Liver (tissue), 8 donors: ENCODE measurements at regions not wholly inside any gene's neighbourhood (a gene's known extent, or its start where the extent isn't known, plus 50 kb on each side); places are given as distances from the start of the nearest gene placed in this dataset.

Experiments
- DNase-seq: peaks from one replicate; pipeline ENCODE4 v3.0.0-alpha.2; 2017; ENCODE audit warnings: low spot score
- H3K27ac ChIP-seq, 2 donors: one replicate each; pipeline ENCODE4 v1.7.0; 2013; ENCODE audit warnings: inconsistent platforms in 2 of 2, low read length in 2 of 2, control low read depth in 1 of 2, low read depth in 1 of 2, mild to moderate bottlenecking in 1 of 2
- H3K27me3 ChIP-seq, 4 donors: one replicate each; pipeline versions ENCODE4 v1.6.1 to v1.7.0; 2013; ENCODE audit warnings: low read length in 3 of 4, inconsistent platforms in 1 of 4, mild to moderate bottlenecking in 1 of 4, moderate library complexity in 1 of 4; ENCODE audit not compliant: control insufficient read depth in 4 of 4, insufficient read depth in 4 of 4
- H3K36me3 ChIP-seq, 4 donors: one replicate each; pipeline versions ENCODE4 v1.6.1 to v1.7.0; 2013; ENCODE audit warnings: low read length in 3 of 4, mild to moderate bottlenecking in 3 of 4, low read depth in 1 of 4, moderate library complexity in 1 of 4; ENCODE audit not compliant: control insufficient read depth in 4 of 4, insufficient read depth in 3 of 4
- H3K4me1 ChIP-seq, 4 donors: one replicate each; pipeline versions ENCODE4 v1.6.1 to v1.7.0; 2013; ENCODE audit warnings: low read length in 3 of 4, mild to moderate bottlenecking in 3 of 4, moderate library complexity in 1 of 4; ENCODE audit not compliant: control insufficient read depth in 4 of 4, insufficient read depth in 4 of 4
- H3K4me3 ChIP-seq, 3 donors: one replicate each; pipeline versions ENCODE4 v1.6.1 to v1.7.0; 2013; ENCODE audit warnings: low read length in 3 of 3, control low read depth in 1 of 3, low read depth in 1 of 3, mild to moderate bottlenecking in 1 of 3
- H3K9ac ChIP-seq, 2 donors: one replicate each; pipeline ENCODE4 v1.7.0; 2013; ENCODE audit warnings: low read length in 2 of 2, mild to moderate bottlenecking in 2 of 2, moderate library complexity in 2 of 2, control low read depth in 1 of 2, low read depth in 1 of 2
- H3K9me3 ChIP-seq, 4 donors: one replicate each; pipeline versions ENCODE4 v1.6.1 to v1.7.0; 2013; ENCODE audit warnings: low read length in 3 of 4; ENCODE audit not compliant: control insufficient read depth in 4 of 4
- EGR1 ChIP-seq, 2 donors: IDR thresholded peaks; 2 replicates each; pipeline ENCODE4 v1.6.1; 2016 to 2018; ENCODE audit warnings: antibody characterized with exemption in 2 of 2, low read depth in 2 of 2
- FOXA1 ChIP-seq: IDR thresholded peaks from 2 replicates; pipeline ENCODE4 v1.6.1; 2016; ENCODE audit warnings: antibody characterized with exemption
- GABPA ChIP-seq, 2 donors: IDR thresholded peaks in 1 of 2; conservative IDR thresholded peaks in 1 of 2; 2 replicates each; pipeline ENCODE4 v1.6.1; 2016; ENCODE audit warnings: antibody characterized with exemption in 2 of 2, mild to moderate bottlenecking in 1 of 2, moderate library complexity in 1 of 2
- HNF4A ChIP-seq, 2 donors: conservative IDR thresholded peaks; 2 replicates each; pipeline ENCODE4 v1.6.1; 2016; ENCODE audit warnings: antibody characterized with exemption in 2 of 2, mild to moderate bottlenecking in 2 of 2
- HNF4G ChIP-seq: IDR thresholded peaks from 2 replicates; pipeline ENCODE4 v1.6.1; 2016; ENCODE audit warnings: antibody characterized with exemption
- JUND ChIP-seq, 2 donors: IDR thresholded peaks; 2 replicates each; pipeline ENCODE4 v1.6.1; 2016; ENCODE audit warnings: antibody characterized with exemption in 2 of 2
- NR2F2 ChIP-seq: IDR thresholded peaks from 2 replicates; pipeline ENCODE4 v1.6.1; 2016; ENCODE audit warnings: antibody characterized with exemption
- RAD21 ChIP-seq, 2 donors: IDR thresholded peaks; 2 replicates each; pipeline ENCODE4 v1.6.1; 2016; ENCODE audit warnings: antibody characterized with exemption in 2 of 2, mild to moderate bottlenecking in 2 of 2
- RXRA ChIP-seq, 2 donors: IDR thresholded peaks; 2 replicates each; pipeline ENCODE4 v1.6.1; 2017 to 2018; ENCODE audit warnings: antibody characterized with exemption in 2 of 2, mild to moderate bottlenecking in 1 of 2
- SP1 ChIP-seq: IDR thresholded peaks from 2 replicates; pipeline ENCODE4 v1.6.1; 2018; ENCODE audit warnings: antibody characterized with exemption, mild to moderate bottlenecking
- TAF1 ChIP-seq: conservative IDR thresholded peaks from 2 replicates; pipeline ENCODE4 v1.6.1; 2016; ENCODE audit warnings: antibody characterized with exemption, mild to moderate bottlenecking
- YY1 ChIP-seq: IDR thresholded peaks from 2 replicates; pipeline ENCODE4 v1.6.1; 2016; ENCODE audit warnings: antibody characterized with exemption, mild to moderate bottlenecking
- WGBS: extraction: QIAGEN DNeasy Blood & Tissue Kit; methylation state at CpG from one replicate; pipeline ENCODE4 v1.1.7; 2013; 5-methylcytosine and 5-hydroxymethylcytosine counted together
- TF ChIP-seq, protein P1 (sequence below): IDR thresholded peaks from 2 replicates; pipeline ENCODE4 v1.6.1; 2016; ENCODE audit warnings: antibody characterized with exemption
- TF ChIP-seq, protein P2 (sequence below): IDR thresholded peaks from 2 replicates; pipeline ENCODE4 v1.6.1; 2016; ENCODE audit warnings: antibody characterized with exemption
- TF ChIP-seq, protein P3 (sequence below): IDR thresholded peaks from 2 replicates; pipeline ENCODE4 v1.6.1; 2016; ENCODE audit warnings: antibody characterized with exemption, mild to moderate bottlenecking
- TF ChIP-seq, protein P4 (sequence below): fragments of 150-350 bp; IDR thresholded peaks from 2 replicates; pipeline ENCODE4 v1.5.1; 2017; ENCODE audit warnings: improper control_type of control experiment, low read depth, low read length; ENCODE audit not compliant: missing input control
- donor health status: healthy.
- donor health status: healthy.
- donor health status: healthy.
- donor health status: healthy.
- donor health status: healthy.

DNA sequence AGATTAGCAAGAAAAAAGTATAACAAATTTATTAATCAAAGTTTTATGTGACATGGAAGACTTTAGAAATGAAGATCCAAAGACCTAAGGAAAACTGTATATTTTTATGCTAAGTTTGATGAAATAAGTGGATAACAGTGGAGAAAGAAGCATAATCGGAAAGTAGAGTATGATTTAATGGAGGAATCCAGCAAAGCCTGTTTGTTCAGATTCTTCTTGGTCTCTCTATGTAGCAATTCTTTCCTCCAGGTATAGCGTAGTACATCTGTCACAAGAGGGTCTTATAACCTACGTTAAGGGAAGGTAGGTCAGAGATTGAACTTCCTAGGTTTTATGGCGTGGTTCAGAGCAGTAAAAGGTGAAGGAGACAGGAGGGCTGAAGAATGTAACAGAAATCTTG is 600.6 kb upstream of the CHORDC1 start:
- no peak for TF ChIP-seq JUND (IDR thresholded peaks at IDR 0.05)
- TF ChIP-seq TAF1, result no peak
- TF ChIP-seq RAD21 (IDR thresholded peaks at IDR 0.05), result no peak
- no peak for TF ChIP-seq FOXA1
- TF ChIP-seq NR2F2, result no peak
- TF ChIP-seq HNF4A (conservative IDR thresholded peaks at IDR 0.05), result no peak
- TF ChIP-seq RXRA (IDR thresholded peaks at IDR 0.05), result no peak
- no peak for TF ChIP-seq SP1
- TF ChIP-seq HNF4G, result no peak
- TF ChIP-seq GABPA (IDR thresholded peaks at IDR 0.05 in 1 of 2, conservative IDR thresholded peaks at IDR 0.05 in 1 of 2), result no peak
- TF ChIP-seq, protein P1, sequence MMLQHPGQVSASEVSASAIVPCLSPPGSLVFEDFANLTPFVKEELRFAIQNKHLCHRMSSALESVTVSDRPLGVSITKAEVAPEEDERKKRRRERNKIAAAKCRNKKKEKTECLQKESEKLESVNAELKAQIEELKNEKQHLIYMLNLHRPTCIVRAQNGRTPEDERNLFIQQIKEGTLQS, result no peak
- no peak for TF ChIP-seq EGR1 (IDR thresholded peaks at IDR 0.05; ENCODE audit: low read depth in 2 of 2)
- TF ChIP-seq, protein P2, sequence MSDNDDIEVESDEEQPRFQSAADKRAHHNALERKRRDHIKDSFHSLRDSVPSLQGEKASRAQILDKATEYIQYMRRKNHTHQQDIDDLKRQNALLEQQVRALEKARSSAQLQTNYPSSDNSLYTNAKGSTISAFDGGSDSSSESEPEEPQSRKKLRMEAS, result no peak
- Histone ChIP-seq H3K9ac (no peak overlapping the region), H3K36me3 (no peaks in the 10 kb centered on the region), H3K27me3 (no peaks in the 10 kb centered on the region), H3K9me3 (no peaks in the 10 kb centered on the region), H3K4me1 (no peaks in the 10 kb centered on the region), H3K4me3 (no peak overlapping the region), H3K27ac (no peak overlapping the region)
- no peak for DNase-seq
- 75% methylated on average over 4 of the region's 4 CpGs for WGBS

DNA sequence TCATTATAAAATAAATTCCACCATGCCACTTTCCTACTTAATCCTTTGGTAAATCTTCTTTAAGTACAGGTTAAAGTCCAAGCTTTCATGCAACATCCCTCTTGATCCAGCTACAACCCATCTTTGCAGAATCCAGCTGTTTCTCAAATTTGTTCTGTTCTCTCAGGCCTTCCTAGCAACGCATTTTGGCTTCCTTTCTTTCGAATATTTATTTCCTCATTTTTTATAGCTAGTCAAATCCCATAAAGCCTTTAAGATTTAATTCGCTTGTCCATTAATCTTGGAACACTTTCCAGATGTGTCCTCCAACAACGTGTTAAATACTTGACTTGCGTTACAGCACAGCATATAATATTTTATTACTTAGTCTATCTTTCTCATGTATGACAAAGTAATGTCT is 600.1 kb upstream of the CHORDC1 start:
- Histone ChIP-seq H3K27me3 (no peaks in the 10 kb centered on the region), H3K4me3 (no peak overlapping the region), H3K9me3 (no peaks in the 10 kb centered on the region), H3K27ac (no peak overlapping the region), H3K36me3 (no peaks in the 10 kb centered on the region), H3K4me1 (no peaks in the 10 kb centered on the region), H3K9ac (no peak overlapping the region)
- DNase-seq, result no peak
- WGBS, result 84% methylated on average over 5 of the region's 5 CpGs
- TF ChIP-seq RXRA (IDR thresholded peaks at IDR 0.05) (no peak), EGR1 (IDR thresholded peaks at IDR 0.05; ENCODE audit: low read depth in 2 of 2) (no peak), JUND (IDR thresholded peaks at IDR 0.05) (no peak), SP1 (no peak), YY1 (no peak), HNF4A (conservative IDR thresholded peaks at IDR 0.05) (no peak), GABPA (IDR thresholded peaks at IDR 0.05 in 1 of 2, conservative IDR thresholded peaks at IDR 0.05 in 1 of 2) (no peak)
- TF ChIP-seq, protein P1, result no peak
- TF ChIP-seq, protein P3, sequence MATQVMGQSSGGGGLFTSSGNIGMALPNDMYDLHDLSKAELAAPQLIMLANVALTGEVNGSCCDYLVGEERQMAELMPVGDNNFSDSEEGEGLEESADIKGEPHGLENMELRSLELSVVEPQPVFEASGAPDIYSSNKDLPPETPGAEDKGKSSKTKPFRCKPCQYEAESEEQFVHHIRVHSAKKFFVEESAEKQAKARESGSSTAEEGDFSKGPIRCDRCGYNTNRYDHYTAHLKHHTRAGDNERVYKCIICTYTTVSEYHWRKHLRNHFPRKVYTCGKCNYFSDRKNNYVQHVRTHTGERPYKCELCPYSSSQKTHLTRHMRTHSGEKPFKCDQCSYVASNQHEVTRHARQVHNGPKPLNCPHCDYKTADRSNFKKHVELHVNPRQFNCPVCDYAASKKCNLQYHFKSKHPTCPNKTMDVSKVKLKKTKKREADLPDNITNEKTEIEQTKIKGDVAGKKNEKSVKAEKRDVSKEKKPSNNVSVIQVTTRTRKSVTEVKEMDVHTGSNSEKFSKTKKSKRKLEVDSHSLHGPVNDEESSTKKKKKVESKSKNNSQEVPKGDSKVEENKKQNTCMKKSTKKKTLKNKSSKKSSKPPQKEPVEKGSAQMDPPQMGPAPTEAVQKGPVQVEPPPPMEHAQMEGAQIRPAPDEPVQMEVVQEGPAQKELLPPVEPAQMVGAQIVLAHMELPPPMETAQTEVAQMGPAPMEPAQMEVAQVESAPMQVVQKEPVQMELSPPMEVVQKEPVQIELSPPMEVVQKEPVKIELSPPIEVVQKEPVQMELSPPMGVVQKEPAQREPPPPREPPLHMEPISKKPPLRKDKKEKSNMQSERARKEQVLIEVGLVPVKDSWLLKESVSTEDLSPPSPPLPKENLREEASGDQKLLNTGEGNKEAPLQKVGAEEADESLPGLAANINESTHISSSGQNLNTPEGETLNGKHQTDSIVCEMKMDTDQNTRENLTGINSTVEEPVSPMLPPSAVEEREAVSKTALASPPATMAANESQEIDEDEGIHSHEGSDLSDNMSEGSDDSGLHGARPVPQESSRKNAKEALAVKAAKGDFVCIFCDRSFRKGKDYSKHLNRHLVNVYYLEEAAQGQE, result no peak

DNA sequence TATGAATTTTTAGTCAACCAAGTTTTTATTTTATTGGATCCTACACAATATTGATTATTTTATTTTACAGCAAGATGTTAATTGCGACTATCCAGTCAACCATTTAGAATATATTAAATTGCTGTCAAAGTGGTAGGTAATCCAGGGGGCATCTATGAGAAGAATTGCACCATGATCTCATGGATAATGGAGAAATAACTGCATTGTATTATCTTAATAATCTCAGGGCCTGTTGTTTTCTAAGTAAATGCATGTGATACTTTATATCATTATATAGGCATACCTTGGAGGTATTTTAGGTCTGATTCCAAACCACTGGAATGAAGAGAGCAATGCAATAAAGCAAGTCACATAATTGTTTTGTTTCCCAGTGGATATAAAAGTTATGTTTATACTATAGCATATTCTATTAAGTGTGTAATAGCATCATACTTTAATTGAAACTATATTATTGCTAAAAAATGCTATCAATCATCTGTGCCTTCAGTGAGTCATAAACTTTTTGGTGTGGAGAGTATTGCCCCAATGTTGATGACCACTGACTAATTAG is 595.4 kb upstream of the CHORDC1 start:
- Histone ChIP-seq H3K9me3 (no peaks in the 10 kb centered on the region), H3K27ac (no peak overlapping the region), H3K4me1 (no peaks in the 10 kb centered on the region), H3K36me3 (no peaks in the 10 kb centered on the region), H3K27me3 (no peaks in the 10 kb centered on the region), H3K4me3 (no peak overlapping the region), H3K9ac (no peak overlapping the region)
- TF ChIP-seq NR2F2 (no peak), RAD21 (IDR thresholded peaks at IDR 0.05) (no peak), HNF4G (no peak), TAF1 (no peak), RXRA (IDR thresholded peaks at IDR 0.05) (no peak), SP1 (no peak), YY1 (no peak), HNF4A (conservative IDR thresholded peaks at IDR 0.05) (no peak)
- TF ChIP-seq, protein P4, sequence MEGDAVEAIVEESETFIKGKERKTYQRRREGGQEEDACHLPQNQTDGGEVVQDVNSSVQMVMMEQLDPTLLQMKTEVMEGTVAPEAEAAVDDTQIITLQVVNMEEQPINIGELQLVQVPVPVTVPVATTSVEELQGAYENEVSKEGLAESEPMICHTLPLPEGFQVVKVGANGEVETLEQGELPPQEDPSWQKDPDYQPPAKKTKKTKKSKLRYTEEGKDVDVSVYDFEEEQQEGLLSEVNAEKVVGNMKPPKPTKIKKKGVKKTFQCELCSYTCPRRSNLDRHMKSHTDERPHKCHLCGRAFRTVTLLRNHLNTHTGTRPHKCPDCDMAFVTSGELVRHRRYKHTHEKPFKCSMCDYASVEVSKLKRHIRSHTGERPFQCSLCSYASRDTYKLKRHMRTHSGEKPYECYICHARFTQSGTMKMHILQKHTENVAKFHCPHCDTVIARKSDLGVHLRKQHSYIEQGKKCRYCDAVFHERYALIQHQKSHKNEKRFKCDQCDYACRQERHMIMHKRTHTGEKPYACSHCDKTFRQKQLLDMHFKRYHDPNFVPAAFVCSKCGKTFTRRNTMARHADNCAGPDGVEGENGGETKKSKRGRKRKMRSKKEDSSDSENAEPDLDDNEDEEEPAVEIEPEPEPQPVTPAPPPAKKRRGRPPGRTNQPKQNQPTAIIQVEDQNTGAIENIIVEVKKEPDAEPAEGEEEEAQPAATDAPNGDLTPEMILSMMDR, result no peak
- DNase-seq, result no peak
- WGBS, result 80% methylated on average over 1 of the region's 1 CpG
